HG03175 (cell line): ENCODE measurements at regions not wholly inside any gene's neighbourhood (a gene's known extent, or its start where the extent isn't known, plus 50 kb on each side); places are given as distances from the start of the nearest gene placed in this dataset.

Experiments
- ATAC-seq: cut with Tn5 transposase; IDR thresholded peaks from one replicate; pipeline ENCODE4 v1.9.1; 2021; ENCODE audit warnings: mild to moderate bottlenecking, moderate library complexity; ENCODE audit not compliant: unreplicated experiment

GRCh38 chr7:68671046-68671445 lies 927.2 kb upstream of the AUTS2 start:
- ATAC-seq: no peak

DNA sequence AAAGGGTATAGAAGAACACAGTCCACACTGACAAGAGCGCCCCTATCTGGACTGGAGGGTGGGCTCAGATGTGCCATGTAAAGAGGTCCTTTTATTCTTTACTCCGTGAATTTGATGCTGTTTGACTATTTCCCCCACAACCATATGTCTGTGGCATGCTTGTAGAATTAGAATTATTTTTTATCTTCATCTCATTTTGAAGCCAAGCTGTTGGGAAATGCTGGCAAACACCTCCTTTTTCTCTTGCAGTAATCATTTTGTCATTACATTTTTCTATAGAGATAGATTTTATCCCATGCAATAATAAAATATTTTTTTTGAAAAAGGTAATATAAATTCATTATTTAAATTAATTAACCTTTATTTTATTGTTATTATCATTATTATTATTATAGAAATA lies 926.6 kb upstream of the AUTS2 start:
- no peak for ATAC-seq

DNA sequence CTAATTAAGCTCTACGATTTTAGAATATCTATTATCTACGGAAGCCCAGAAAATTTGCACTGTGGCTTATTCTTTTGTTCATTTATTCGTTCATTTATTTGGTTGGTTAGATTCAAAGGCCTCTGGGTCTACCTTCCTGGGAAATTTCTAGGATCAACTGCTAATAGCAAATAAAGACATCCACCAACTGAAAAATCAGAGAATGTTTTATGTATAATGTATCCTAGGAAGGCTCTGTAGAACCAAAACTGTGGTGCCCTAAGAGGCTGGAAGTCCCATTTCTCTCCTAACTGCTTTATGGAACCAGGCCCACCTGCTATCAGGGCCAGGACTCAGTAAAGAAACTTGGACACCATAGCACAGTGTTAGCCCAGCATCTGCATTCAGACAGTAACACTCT lies 923.4 kb upstream of the AUTS2 start:
- ATAC-seq: no peak

GRCh38 chr7:68676813-68677535 lies 921.3 kb upstream of the AUTS2 start:
- no peak for ATAC-seq

- no peak for ATAC-seq
Observed at GRCh38 chr7:68678196-68678595, 920.1 kb upstream of the AUTS2 start.

GRCh38 chr7:68679459-68680234 lies 918.6 kb upstream of the AUTS2 start:
- ATAC-seq: no peak

DNA sequence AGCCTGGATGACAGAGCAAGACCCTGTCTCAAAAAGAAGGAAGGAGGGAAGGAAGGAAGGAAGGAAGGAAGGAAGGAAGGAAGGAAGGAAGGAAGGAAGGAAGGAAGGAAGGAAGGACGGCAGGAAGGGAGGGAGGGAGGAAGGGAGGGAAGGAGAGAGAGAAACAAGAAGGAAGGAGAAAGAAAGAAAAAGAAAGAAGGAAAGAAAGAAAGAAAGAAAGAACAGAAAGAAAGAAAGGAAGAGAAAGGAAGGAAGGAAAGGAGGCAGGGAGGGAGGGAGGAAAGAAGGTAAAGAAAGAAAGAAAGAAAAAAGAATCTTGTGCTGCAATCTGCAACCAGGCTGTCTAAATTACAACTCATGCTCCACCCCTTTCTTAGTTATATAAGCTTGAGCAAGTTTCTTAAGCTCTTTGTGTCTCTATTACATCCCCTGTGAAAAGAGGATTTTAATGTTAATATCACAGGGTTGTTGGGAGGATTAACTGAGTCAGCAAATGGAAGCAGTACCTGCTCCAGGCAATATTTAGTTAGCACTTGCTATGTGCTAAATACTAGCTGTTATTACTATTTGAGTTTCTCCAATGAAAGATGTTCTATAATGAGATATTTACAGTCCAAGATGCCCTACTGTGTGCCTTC lies 917.9 kb upstream of the AUTS2 start:
- ATAC-seq: no peak

DNA sequence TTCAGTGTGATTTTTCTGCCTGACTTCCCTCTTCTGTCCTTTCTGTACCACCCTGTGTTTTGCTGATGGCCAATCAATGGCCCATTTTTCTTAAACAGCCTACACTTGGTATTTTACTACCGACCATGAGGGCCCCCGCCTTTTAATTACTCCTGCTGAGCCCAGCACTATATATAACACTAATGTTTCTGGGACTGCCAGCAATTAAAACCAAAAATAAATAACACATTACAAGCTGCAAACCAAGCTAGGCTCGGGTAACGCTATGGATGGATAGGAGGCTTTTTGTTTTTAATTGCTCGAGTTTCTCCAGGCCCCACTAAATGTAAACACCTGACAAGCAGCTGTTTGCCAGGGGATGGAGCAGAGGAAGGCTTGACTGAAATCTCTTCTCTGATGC lies 915.4 kb upstream of the AUTS2 start:
- ATAC-seq: no peak

DNA sequence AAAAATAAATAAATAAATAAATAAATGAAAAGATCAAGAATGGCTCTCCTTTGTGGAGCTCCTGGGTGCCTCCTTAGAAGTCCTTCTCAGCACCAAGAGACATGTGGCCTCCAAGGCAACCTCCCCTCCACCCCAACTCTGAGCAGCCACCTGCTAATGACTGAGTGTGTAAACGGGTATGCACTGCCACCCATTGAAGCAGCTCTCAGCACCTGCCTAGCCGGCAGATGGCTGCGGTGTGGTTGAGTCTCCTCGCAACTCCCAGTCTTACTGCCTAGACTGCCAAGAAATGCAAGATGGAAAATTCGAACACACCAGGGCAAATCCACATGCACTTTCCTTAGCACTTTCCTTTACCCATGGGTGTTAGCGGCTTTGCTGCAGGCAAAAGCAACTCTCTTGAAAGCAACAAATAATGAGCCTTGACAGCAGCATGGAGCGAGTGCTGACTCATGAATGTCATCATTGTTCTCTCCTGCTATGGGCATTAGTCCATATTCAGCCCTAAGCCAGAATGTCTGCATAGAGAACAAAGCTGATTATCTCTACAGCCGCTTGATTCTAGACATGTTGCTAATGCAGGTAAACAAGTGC lies 913.9 kb upstream of the AUTS2 start:
- ATAC-seq: no peak

- ATAC-seq: no peak
Observed at GRCh38 chr7:68684996-68685395, 913.3 kb upstream of the AUTS2 start.

DNA sequence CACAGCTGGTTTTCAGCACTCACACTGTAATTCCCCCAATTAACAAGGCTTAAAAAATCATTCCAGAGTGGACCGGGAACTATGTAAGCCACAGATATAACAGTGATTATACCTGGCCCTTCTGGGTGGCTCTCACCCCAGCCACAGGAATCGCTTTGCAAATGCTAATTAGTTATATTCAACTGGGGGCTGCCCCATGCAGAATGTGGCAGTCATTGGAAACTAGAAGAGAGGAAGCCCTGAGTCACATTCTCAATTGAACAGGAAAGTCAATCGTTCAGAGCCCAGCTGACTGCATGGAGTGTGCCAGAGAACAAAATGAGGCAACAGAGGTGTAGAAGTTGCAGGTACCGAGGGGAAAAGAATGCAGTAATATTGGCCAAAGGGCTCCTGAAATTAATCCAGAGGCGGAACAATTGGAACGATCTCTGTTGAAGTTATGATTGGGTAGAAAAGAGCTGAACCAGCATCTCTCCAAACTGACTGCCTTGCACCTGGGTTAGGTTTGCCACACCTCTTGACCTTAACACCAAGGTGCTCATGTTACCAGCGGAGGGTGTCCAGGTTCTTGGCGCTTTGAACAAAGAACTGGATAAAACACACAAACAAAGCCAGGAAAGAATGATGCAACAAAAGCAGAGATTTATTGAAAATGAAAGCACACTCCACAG lies 909.7 kb upstream of the AUTS2 start:
- ATAC-seq: no peak

- no peak for ATAC-seq
Observed at GRCh38 chr7:68689087-68689433, 909.2 kb upstream of the AUTS2 start.

DNA sequence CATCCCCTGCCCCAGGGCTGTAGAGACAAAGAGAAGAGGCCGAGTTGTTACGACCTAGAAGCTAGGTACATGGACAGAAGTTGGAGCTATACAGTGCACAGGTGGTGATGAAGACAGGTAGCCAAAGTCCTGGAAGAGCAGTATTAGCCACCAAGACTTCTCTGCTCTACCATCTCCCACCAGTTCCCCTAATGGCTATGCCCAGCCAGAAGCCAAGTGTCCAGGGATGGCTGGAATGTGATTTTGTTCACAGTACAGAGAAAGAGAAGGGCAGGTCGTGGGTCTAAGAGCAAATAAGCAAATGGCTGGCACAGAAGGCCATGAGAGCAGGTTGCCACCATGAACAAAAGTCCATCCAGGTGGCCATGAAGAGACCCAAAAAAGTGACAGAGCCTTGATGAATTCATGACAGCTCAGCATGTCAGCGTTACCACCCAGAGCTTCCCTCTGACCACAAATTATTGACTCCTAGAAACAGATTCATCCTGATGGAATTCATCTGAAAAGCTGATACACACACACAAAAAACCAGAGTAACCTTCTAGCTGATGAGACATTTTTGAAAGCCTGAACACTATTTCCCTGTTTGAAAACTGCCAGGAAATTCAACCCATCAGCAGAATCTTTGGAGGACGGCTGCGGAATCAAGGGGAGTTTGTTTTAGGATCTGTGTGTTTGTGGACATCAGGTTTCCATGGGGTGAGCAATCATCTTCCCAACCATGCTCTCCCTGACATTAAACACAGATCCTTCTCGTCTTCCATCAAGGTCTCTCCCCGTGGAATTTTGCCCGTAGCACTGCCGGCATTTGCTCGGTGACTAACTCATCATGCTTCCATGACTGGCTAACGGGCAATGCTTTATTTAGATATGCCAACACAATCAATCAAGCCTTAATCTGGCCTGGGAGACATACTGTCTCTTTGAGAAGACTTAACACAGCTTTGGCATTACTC lies 906.7 kb upstream of the AUTS2 start:
- no peak for ATAC-seq

- ATAC-seq: no peak
Observed at GRCh38 chr7:68692511-68692910, 905.8 kb upstream of the AUTS2 start.

GRCh38 chr7:68694656-68695055 lies 903.6 kb upstream of the AUTS2 start:
- ATAC-seq: no peak

DNA sequence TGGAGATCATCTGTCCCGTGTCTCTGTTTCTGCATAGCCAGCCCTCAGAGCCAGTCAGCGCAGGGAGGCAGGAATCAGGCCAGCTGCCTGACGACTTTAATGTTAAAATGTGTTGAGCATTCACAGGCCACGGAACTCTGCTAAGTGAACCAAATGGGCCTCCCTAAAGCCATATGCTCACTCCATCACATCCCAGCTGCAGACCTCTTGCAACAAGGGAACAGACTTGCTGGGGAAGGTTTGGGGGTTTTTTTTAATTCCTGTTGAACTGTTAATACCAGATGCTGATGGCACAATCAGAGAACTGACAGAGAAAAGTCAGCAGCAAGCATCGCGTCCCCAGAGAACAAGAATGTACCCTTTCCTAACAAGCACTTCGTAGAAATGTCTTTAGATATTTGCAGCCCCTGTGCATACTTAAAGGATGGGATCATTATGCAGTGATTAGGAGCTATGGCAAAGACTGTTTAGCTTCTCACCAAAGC lies 900.4 kb upstream of the AUTS2 start:
- no peak for ATAC-seq

DNA sequence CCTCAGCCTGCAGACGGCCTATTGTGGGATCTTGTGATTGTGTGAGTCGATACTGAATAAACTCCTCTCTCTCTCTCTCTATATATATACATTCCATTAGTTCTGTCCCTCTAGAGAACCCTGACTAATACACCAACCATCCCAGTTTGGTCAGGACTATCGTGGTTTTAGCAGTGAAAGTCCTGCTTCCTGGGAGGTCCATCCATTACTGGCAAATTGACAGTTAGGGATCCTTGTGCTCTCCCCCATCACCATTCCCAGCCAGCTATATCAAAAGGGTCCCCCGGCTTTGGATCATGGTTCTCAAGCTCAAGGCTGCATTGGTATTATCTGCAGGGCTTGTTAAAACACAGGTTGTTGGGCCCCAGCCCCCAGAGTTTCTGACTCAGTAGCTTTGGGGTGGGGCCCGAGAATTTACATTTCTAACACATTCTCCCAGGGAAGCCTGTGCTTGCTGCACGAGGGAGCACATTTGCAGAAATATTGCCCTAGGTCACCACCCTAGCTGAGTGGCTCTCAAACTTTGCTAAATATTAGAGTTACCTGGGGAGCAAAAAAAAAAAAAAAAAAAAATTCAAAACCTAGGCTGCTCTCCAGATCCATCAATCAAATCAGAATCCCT lies 899.1 kb upstream of the AUTS2 start:
- no peak for ATAC-seq

- no peak for ATAC-seq
Observed at GRCh38 chr7:68700414-68700813, 897.9 kb upstream of the AUTS2 start.

- ATAC-seq: no peak
Observed at GRCh38 chr7:68706291-68706690, 892.0 kb upstream of the AUTS2 start.
